Putamen (tissue), 1 donor: ENCODE measurements at regions not wholly inside any gene's neighbourhood (a gene's known extent, or its start where the extent isn't known, plus 50 kb on each side); places are given as distances from the start of the nearest gene placed in this dataset.

Source experiments
- DNase-seq: peaks from one replicate; pipeline ENCODE4 v3.0.0-alpha.2; 2016; ENCODE audit warnings: low spot score

- DNase-seq: no peak
Measured at GRCh38 chr10:113364227-113364626, 188.6 kb upstream of the HABP2 start.

GRCh38 chr10:113368666-113369364 lies 184.0 kb upstream of the HABP2 start:
- DNase-seq: no peak

- DNase-seq: no peak
Measured at GRCh38 chr10:113369365-113369694, 183.5 kb upstream of the HABP2 start.

- DNase-seq: no peak
Measured at GRCh38 chr10:113376428-113376827, 176.4 kb upstream of the HABP2 start.

- DNase-seq: no peak
Measured at GRCh38 chr10:113379091-113379490, 173.8 kb upstream of the HABP2 start.

GRCh38 chr10:113381416-113381815 lies 171.4 kb upstream of the HABP2 start:
- no peak for DNase-seq

- DNase-seq: no peak
Measured at GRCh38 chr10:113381981-113382509, 170.8 kb upstream of the HABP2 start.

- no peak for DNase-seq
Measured at GRCh38 chr10:113382691-113383090, 170.2 kb upstream of the HABP2 start.

GRCh38 chr10:113384181-113384580 lies 168.7 kb upstream of the HABP2 start:
- no peak for DNase-seq

GRCh38 chr10:113385021-113385999 lies 167.5 kb upstream of the HABP2 start:
- DNase-seq: peak; percentile 85

- DNase-seq: no peak
Measured at GRCh38 chr10:113386005-113386404, 166.8 kb upstream of the HABP2 start.

GRCh38 chr10:113389969-113390368 lies 162.9 kb upstream of the HABP2 start:
- DNase-seq: no peak

GRCh38 chr10:113390896-113391295 lies 162.0 kb upstream of the HABP2 start:
- DNase-seq: no peak

- no peak for DNase-seq
Measured at GRCh38 chr10:113397047-113397446, 155.8 kb upstream of the HABP2 start.

- no peak for DNase-seq
Measured at GRCh38 chr10:113399065-113399464, 153.8 kb upstream of the HABP2 start.

GRCh38 chr10:113402602-113403001 lies 150.3 kb upstream of the HABP2 start:
- no peak for DNase-seq

- DNase-seq: no peak
Measured at GRCh38 chr10:113407218-113407617, 145.6 kb upstream of the HABP2 start.

GRCh38 chr10:113409175-113409574 lies 143.7 kb upstream of the HABP2 start:
- DNase-seq: no peak

GRCh38 chr10:113410618-113411017 lies 142.2 kb upstream of the HABP2 start:
- DNase-seq: no peak

- no peak for DNase-seq
Measured at GRCh38 chr10:113411456-113411855, 141.4 kb upstream of the HABP2 start.

GRCh38 chr10:113412161-113412560 lies 140.7 kb upstream of the HABP2 start:
- DNase-seq: no peak

- DNase-seq: no peak
Measured at GRCh38 chr10:113414543-113414942, 138.3 kb upstream of the HABP2 start.

GRCh38 chr10:113415246-113415645 lies 137.6 kb upstream of the HABP2 start:
- DNase-seq: no peak
